H9 (cell line): ENCODE measurements at regions not wholly inside any gene's neighbourhood (a gene's known extent, or its start where the extent isn't known, plus 50 kb on each side); places are given as distances from the start of the nearest gene placed in this dataset.

ENCODE experiments used
- DNase-seq: peaks from one replicate; pipeline ENCODE4 v3.0.0-alpha.2; 2017
- H2AFZ ChIP-seq: one replicate; pipeline ENCODE4 v1.6.1; 2013; ENCODE audit warnings: mild to moderate bottlenecking, low read length, control low read depth, moderate library complexity
- H2AK5ac ChIP-seq: 2 replicates; pipeline ENCODE4 v1.6.1; 2013; ENCODE audit warnings: low read length, control low read depth, mixed read lengths; ENCODE audit not compliant: insufficient read length
- H2BK120ac ChIP-seq: one replicate; pipeline ENCODE4 v1.6.1; 2013; ENCODE audit warnings: low read depth, mild to moderate bottlenecking, low read length, control low read depth, inconsistent platforms; ENCODE audit not compliant: poor library complexity, severe bottlenecking
- H2BK12ac ChIP-seq: 2 replicates; pipeline ENCODE4 v1.6.1; 2013; ENCODE audit warnings: low read length, control low read depth, mixed read lengths, low read depth; ENCODE audit not compliant: insufficient read length
- H2BK15ac ChIP-seq: 2 replicates; pipeline ENCODE4 v1.6.1; 2013; ENCODE audit warnings: low read depth, low read length, control low read depth
- H2BK20ac ChIP-seq: one replicate; pipeline ENCODE4 v1.6.1; 2013; ENCODE audit warnings: low read depth, mild to moderate bottlenecking, low read length, control low read depth, inconsistent platforms; ENCODE audit not compliant: poor library complexity, severe bottlenecking
- H2BK5ac ChIP-seq: 2 replicates; pipeline ENCODE4 v1.6.1; 2013; ENCODE audit warnings: low read length, control low read depth, mixed read lengths; ENCODE audit not compliant: insufficient read length
- H3K14ac ChIP-seq: 2 replicates; pipeline ENCODE4 v1.6.1; 2013; ENCODE audit warnings: low read length, control low read depth; ENCODE audit not compliant: insufficient read depth
- H3K18ac ChIP-seq: 2 replicates; pipeline ENCODE4 v1.6.1; 2013; ENCODE audit warnings: low read depth, mild to moderate bottlenecking, mixed read lengths, low read length, control low read depth; ENCODE audit not compliant: insufficient read length
- H3K23ac ChIP-seq: 2 replicates; pipeline ENCODE4 v1.6.1; 2013; ENCODE audit warnings: low read length, control low read depth, mixed read lengths, low read depth; ENCODE audit not compliant: insufficient read length
- H3K23me2 ChIP-seq: 2 replicates; pipeline ENCODE4 v1.6.1; 2013; ENCODE audit warnings: low read depth, mild to moderate bottlenecking, mixed read lengths, low read length, control low read depth; ENCODE audit not compliant: insufficient read length, poor library complexity, severe bottlenecking
- H3K27ac ChIP-seq: 2 replicates; pipeline ENCODE4 v1.5.1; 2013; ENCODE audit warnings: low read length, control low read depth, mixed read lengths, low read depth; ENCODE audit not compliant: insufficient read length
- H3K27me3 ChIP-seq: 2 replicates; pipeline ENCODE4 v1.6.1; 2013; ENCODE audit warnings: low read length, control low read depth, inconsistent platforms; ENCODE audit not compliant: insufficient read depth
- H3K4ac ChIP-seq: 2 replicates; pipeline ENCODE4 v1.6.1; 2013; ENCODE audit warnings: low read depth, mild to moderate bottlenecking, control low read depth, inconsistent platforms, low read length, moderate library complexity
- H3K4me1 ChIP-seq: 2 replicates; pipeline ENCODE4 v1.6.1; 2013; ENCODE audit warnings: low read length, control low read depth, inconsistent platforms; ENCODE audit not compliant: insufficient read depth
- H3K4me2 ChIP-seq: 2 replicates; pipeline ENCODE4 v1.6.1; 2013; ENCODE audit warnings: low read length, control low read depth, mixed read lengths; ENCODE audit not compliant: insufficient read length, insufficient read depth
- H3K56ac ChIP-seq: 2 replicates; pipeline ENCODE4 v1.6.1; 2013; ENCODE audit warnings: low read depth, mild to moderate bottlenecking, mixed read lengths, low read length, control low read depth; ENCODE audit not compliant: insufficient read length
- H3K79me1 ChIP-seq: 2 replicates; pipeline ENCODE4 v1.6.1; 2013; ENCODE audit warnings: low read depth, mild to moderate bottlenecking, moderate library complexity, low read length, control low read depth, inconsistent platforms; ENCODE audit not compliant: insufficient read depth, poor library complexity, severe bottlenecking
- H3K79me2 ChIP-seq: 2 replicates; pipeline ENCODE4 v1.6.1; 2013; ENCODE audit warnings: low read length, control low read depth, inconsistent platforms; ENCODE audit not compliant: insufficient read depth
- H3K9ac ChIP-seq: 2 replicates; pipeline ENCODE4 v1.6.1; 2013; ENCODE audit warnings: low read length, control low read depth, mixed read lengths; ENCODE audit not compliant: insufficient read length; ENCODE audit errors: extremely low read depth
- H3K9me3 ChIP-seq: one replicate; pipeline ENCODE4 v1.6.1; 2013; ENCODE audit warnings: low read depth, low read length, inconsistent platforms; ENCODE audit not compliant: control insufficient read depth
- H3T11ph ChIP-seq: one replicate; pipeline ENCODE4 v1.6.1; 2013; ENCODE audit warnings: mild to moderate bottlenecking, low read length, control low read depth, inconsistent platforms
- H4K20me1 ChIP-seq: one replicate; pipeline ENCODE4 v1.6.1; 2013; ENCODE audit not compliant: control insufficient read depth, insufficient read length, insufficient read depth
- H4K5ac ChIP-seq: 2 replicates; pipeline ENCODE4 v1.6.1; 2013; ENCODE audit warnings: low read depth, mild to moderate bottlenecking, mixed read lengths, low read length, control low read depth; ENCODE audit not compliant: insufficient read length
- H4K8ac ChIP-seq: replicated peaks from 2 replicates; pipeline ENCODE4 v1.6.1; 2013; ENCODE audit warnings: low read length, control low read depth, mixed read lengths, low read depth; ENCODE audit not compliant: insufficient read length
- H4K91ac ChIP-seq: 2 replicates; pipeline ENCODE4 v1.6.1; 2013; ENCODE audit warnings: low read depth, mild to moderate bottlenecking, moderate library complexity, mixed read lengths, low read length, control low read depth; ENCODE audit not compliant: insufficient read length
- H3K27ac Mint-ChIP-seq, 3 experiments: 2 replicates in 2 of 3; 3 replicates in 1 of 3; pipeline ENCODE4 v1.8.0; 2020 to 2021; ENCODE audit warnings: mixed read lengths in 3 of 3, mild to moderate bottlenecking in 1 of 3, moderate library complexity in 1 of 3
- H3K27me3 Mint-ChIP-seq: 2 replicates; pipeline ENCODE4 v1.8.0; 2021; ENCODE audit warnings: low read depth, mild to moderate bottlenecking, moderate library complexity, mixed read lengths
- H3K36me3 Mint-ChIP-seq, 3 experiments: 2 replicates in 2 of 3; 3 replicates in 1 of 3; pipeline ENCODE4 v1.8.0; 2020 to 2021; ENCODE audit warnings: low read depth in 3 of 3, mixed read lengths in 3 of 3; ENCODE audit not compliant: insufficient read depth in 1 of 3
- H3K4me1 Mint-ChIP-seq, 2 experiments: 2 replicates each; pipeline ENCODE4 v1.8.0; 2020; ENCODE audit warnings: mixed read lengths in 2 of 2
- H3K4me3 Mint-ChIP-seq, 2 experiments: 2 replicates in 1 of 2; 3 replicates in 1 of 2; pipeline ENCODE4 v1.8.0; 2020 to 2021; ENCODE audit warnings: mild to moderate bottlenecking in 2 of 2, mixed read lengths in 2 of 2, moderate library complexity in 1 of 2
- H3K9me3 Mint-ChIP-seq, 2 experiments: 2 replicates in 1 of 2; 3 replicates in 1 of 2; pipeline ENCODE4 v1.8.0; 2020; ENCODE audit warnings: mild to moderate bottlenecking in 2 of 2, mixed read lengths in 2 of 2, moderate library complexity in 1 of 2
- CTCF ChIP-seq: fragments of 200-600 bp; sonication (generic); conservative IDR thresholded peaks from 3 replicates; pipeline ENCODE4 v1.8.0; 2021; ENCODE audit warnings: antibody characterized with exemption, mild to moderate bottlenecking
- WGBS: extraction: QIAGEN DNeasy Blood & Tissue Kit; methylation state at CpG from one replicate; pipeline ENCODE4 v1.1.7; 2013; ENCODE audit warnings: missing lambda C conversion rate, low lambda C conversion rate, mixed read lengths; ENCODE audit not compliant: insufficient read length; ENCODE audit errors: extremely low coverage; 5-methylcytosine and 5-hydroxymethylcytosine counted together

DNA sequence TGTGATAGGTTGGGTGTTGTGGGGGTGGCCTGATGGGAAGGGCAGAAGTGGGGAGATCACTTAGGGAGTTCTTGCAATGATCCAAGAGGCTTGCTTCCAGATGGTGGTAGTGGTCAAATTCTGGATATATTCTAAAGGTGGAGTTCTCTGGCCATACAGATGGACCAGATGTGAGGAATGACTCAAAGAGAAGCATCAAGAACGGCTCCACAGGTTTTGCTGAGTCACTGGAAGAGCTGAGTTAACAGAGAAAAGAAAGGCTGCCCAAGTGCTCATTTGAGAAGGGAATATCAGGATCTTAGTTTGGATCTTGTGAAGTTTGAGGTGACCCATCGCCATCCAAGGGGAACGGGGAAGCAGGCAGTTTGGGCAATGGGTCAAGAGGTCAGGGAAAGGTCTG, 192.9 kb upstream of the GALNT2 start:
- Histone ChIP-seq H3K9me3 (no peaks in the 10 kb centered on the region), H4K91ac (no peak overlapping the region), H4K5ac (no peak overlapping the region), H3K56ac (no peak overlapping the region), H2BK20ac (no peak overlapping the region), H2BK12ac (no peak overlapping the region), H3K14ac (no peak overlapping the region), H3T11ph (no peak overlapping the region), H2BK5ac (no peak overlapping the region), H3K23me2 (no peaks in the 10 kb centered on the region), H3K79me1 (no peaks in the 10 kb centered on the region), H3K23ac (no peak overlapping the region), H3K9ac (no peak overlapping the region), H4K8ac (no peak overlapping the region), H3K4ac (no peak overlapping the region), H3K4me2 (no peak overlapping the region), H4K20me1 (no peaks in the 10 kb centered on the region), H2AFZ (no peak overlapping the region), H2AK5ac (no peak overlapping the region), H2BK15ac (no peak overlapping the region), H3K18ac (no peak overlapping the region), H3K4me1 (no peaks in the 10 kb centered on the region), H3K27ac (no peak overlapping the region), H3K27me3 (no peaks in the 10 kb centered on the region; the same call in 1 of the 2 replicates), H3K79me2 (no peaks in the 10 kb centered on the region), H2BK120ac (no peak overlapping the region)
- TF ChIP-seq CTCF: no peak
- no peak for DNase-seq
- Mint-ChIP-seq H3K27me3 (no peaks in the 10 kb centered on the region; the same call in 1 of the 2 replicates), H3K9me3 (peaks cover 0 to 4% of the 10 kb centered on the region in 2 experiments; a peak in 2 of 5 replicates), H3K4me1 (no peaks in the 10 kb centered on the region), H3K36me3 (no peaks in the 10 kb centered on the region), H3K27ac (no peak overlapping the region), H3K4me3 (no peak overlapping the region)
- WGBS: no CpG with 5 or more reads among the region's 3 CpGs
